ENCODE measurements at regions not wholly inside any gene's neighbourhood (a gene's known extent, or its start where the extent isn't known, plus 50 kb on each side); places are given as distances from the start of the nearest gene placed in this dataset.

GRCh38 chr4:124437853-124438495, 274.6 kb downstream of the ANKRD50 start:
- TF ChIP-seq FOXM1 (IDR thresholded peaks at IDR 0.05; ENCODE audit: borderline replicate concordance) (no peak), PKNOX1 (IDR thresholded peaks at IDR 0.05) (no peak), BHLHE40 (IDR thresholded peaks at IDR 0.05; ENCODE audit: borderline replicate concordance) (no peak), ELF4 (IDR thresholded peaks at IDR 0.05) (no peak), CTBP1 (IDR thresholded peaks at IDR 0.05; ENCODE audit: borderline replicate concordance) (no peak), HDGF (IDR thresholded peaks at IDR 0.05; ENCODE audit: borderline replicate concordance) (no peak), SP1 (IDR thresholded peaks at IDR 0.05) (no peak), NFRKB (IDR thresholded peaks at IDR 0.05) (no peak), ZNF384 (IDR thresholded peaks at IDR 0.05) (no peak), TARDBP (IDR thresholded peaks at IDR 0.05) (no peak), FOXK2 (IDR thresholded peaks at IDR 0.05) (no peak), FOXA1 (IDR thresholded peaks at IDR 0.05) (no peak), L3MBTL2 (conservative IDR thresholded peaks at IDR 0.05) (no peak), SUZ12 (IDR thresholded peaks at IDR 0.05) (no peak)
